SK-N-SH treated with all-trans-retinoic acid at 6 μM for 48 hours (cell line): ENCODE measurements at regions not wholly inside any gene's neighbourhood (a gene's known extent, or its start where the extent isn't known, plus 50 kb on each side); places are given as distances from the start of the nearest gene placed in this dataset.
"Not testable (repeated sequence)": the region's sequence is repeated elsewhere in the genome, so short reads cannot be mapped to it uniquely, and the experiment has no call there.

Experiments
- ATAC-seq: fragments of 200-7000 bp; cut with Tn5 transposase; 3 replicates; pipeline ENCODE4 v1.9.1; 2020; ENCODE audit warnings: mild to moderate bottlenecking, moderate library complexity
- ARNTL ChIP-seq: fragments of 450-650 bp; formaldehyde crosslinking; IDR thresholded peaks from 2 replicates; pipeline ENCODE4 v1.5.0; 2020; ENCODE audit warnings: low read depth, mild to moderate bottlenecking, moderate library complexity, borderline replicate concordance
- BACH2 ChIP-seq: fragments of 250-450 bp; sonication (Bioruptor Pico); IDR thresholded peaks from 2 replicates; pipeline ENCODE4 v1.9.0; 2021; ENCODE audit warnings: mild to moderate bottlenecking, borderline replicate concordance
- CREB5 ChIP-seq: fragments of 250-450 bp; sonication (Bioruptor Pico); IDR thresholded peaks from 2 replicates; pipeline ENCODE4 v1.5.1; 2020; ENCODE audit warnings: low read depth, mild to moderate bottlenecking, moderate library complexity
- CSDC2 ChIP-seq: fragments of 250-450 bp; sonication (Bioruptor Pico); IDR thresholded peaks from 2 replicates; pipeline ENCODE4 v1.5.0; 2020; ENCODE audit warnings: mild to moderate bottlenecking, moderate library complexity
- CSRNP3 ChIP-seq: fragments of 250-450 bp; sonication (Bioruptor Pico); IDR thresholded peaks from 2 replicates; pipeline ENCODE4 v1.5.1; 2021; ENCODE audit warnings: mild to moderate bottlenecking, moderate library complexity
- ESRRG ChIP-seq: fragments of 250-450 bp; sonication (Bioruptor Pico); IDR thresholded peaks from 2 replicates; pipeline ENCODE4 v1.6.1; 2021; ENCODE audit warnings: mild to moderate bottlenecking
- GLIS3 ChIP-seq: fragments of 250-450 bp; sonication (Bioruptor Pico); IDR thresholded peaks from 2 replicates; pipeline ENCODE4 v1.5.0; 2020; ENCODE audit warnings: mild to moderate bottlenecking, moderate library complexity
- ISL1 ChIP-seq: fragments of 250-450 bp; sonication (Bioruptor Pico); IDR thresholded peaks from 2 replicates; pipeline ENCODE4 v2.1.2; 2022; ENCODE audit warnings: mild to moderate bottlenecking, moderate library complexity
- OSR1 ChIP-seq: fragments of 250-450 bp; sonication (Bioruptor Pico); IDR thresholded peaks from 2 replicates; pipeline ENCODE4 v1.8.0; 2022; ENCODE audit warnings: moderate library complexity, mild to moderate bottlenecking, inconsistent platforms
- PPARA ChIP-seq: fragments of 250-450 bp; sonication (Bioruptor Pico); IDR thresholded peaks from 2 replicates; pipeline ENCODE4 v1.5.0; 2020; ENCODE audit warnings: mild to moderate bottlenecking, borderline replicate concordance
- RARB ChIP-seq: fragments of 250-450 bp; sonication (Bioruptor Pico); IDR thresholded peaks from 2 replicates; pipeline ENCODE4 v1.8.0; 2021; ENCODE audit warnings: mild to moderate bottlenecking, moderate library complexity
- SNAI2 ChIP-seq: fragments of 250-450 bp; sonication (Bioruptor Pico); IDR thresholded peaks from 2 replicates; pipeline ENCODE4 v1.5.0; 2020; ENCODE audit warnings: mild to moderate bottlenecking, moderate library complexity
- TCF4 ChIP-seq: fragments of 250-450 bp; sonication (Bioruptor Pico); IDR thresholded peaks from 2 replicates; pipeline ENCODE4 v1.8.0; 2021; ENCODE audit warnings: mild to moderate bottlenecking, moderate library complexity, borderline replicate concordance
- TOX ChIP-seq: fragments of 250-450 bp; sonication (Bioruptor Pico); IDR thresholded peaks from 2 replicates; pipeline ENCODE4 v1.8.0; 2021; ENCODE audit warnings: mild to moderate bottlenecking, moderate library complexity, borderline replicate concordance
- ZC3H10 ChIP-seq: fragments of 250-450 bp; sonication (Bioruptor Pico); IDR thresholded peaks from 2 replicates; pipeline ENCODE4 v1.5.1; 2021; ENCODE audit warnings: mild to moderate bottlenecking, moderate library complexity
- ZFP3 ChIP-seq: fragments of 250-450 bp; sonication (Bioruptor Pico); IDR thresholded peaks from 2 replicates; pipeline ENCODE4 v1.5.0; 2020; ENCODE audit warnings: mild to moderate bottlenecking, moderate library complexity
- ZNF565 ChIP-seq: fragments of 450-650 bp; formaldehyde crosslinking; conservative IDR thresholded peaks from 2 replicates; pipeline ENCODE4 v1.5.0; 2020; ENCODE audit warnings: low read depth, mild to moderate bottlenecking, moderate library complexity
- ZNF70 ChIP-seq: fragments of 450-650 bp; formaldehyde crosslinking; IDR thresholded peaks from 2 replicates; pipeline ENCODE4 v1.5.0; 2020; ENCODE audit warnings: mild to moderate bottlenecking, moderate library complexity
- ZNF8 ChIP-seq: fragments of 450-650 bp; formaldehyde crosslinking; IDR thresholded peaks from 2 replicates; pipeline ENCODE4 v1.5.0; 2020; ENCODE audit warnings: mild to moderate bottlenecking, moderate library complexity
- TF ChIP-seq, protein P1 (sequence below): fragments of 250-450 bp; sonication (Bioruptor Pico); IDR thresholded peaks from 2 replicates; pipeline ENCODE4 v1.8.0; 2021; ENCODE audit warnings: low read depth, mild to moderate bottlenecking, moderate library complexity, borderline replicate concordance
- TF ChIP-seq, protein P2 (sequence below): fragments of 250-450 bp; sonication (Bioruptor Pico); IDR thresholded peaks from 2 replicates; pipeline ENCODE4 v1.8.0; 2020; ENCODE audit warnings: mild to moderate bottlenecking, moderate library complexity, borderline replicate concordance

DNA sequence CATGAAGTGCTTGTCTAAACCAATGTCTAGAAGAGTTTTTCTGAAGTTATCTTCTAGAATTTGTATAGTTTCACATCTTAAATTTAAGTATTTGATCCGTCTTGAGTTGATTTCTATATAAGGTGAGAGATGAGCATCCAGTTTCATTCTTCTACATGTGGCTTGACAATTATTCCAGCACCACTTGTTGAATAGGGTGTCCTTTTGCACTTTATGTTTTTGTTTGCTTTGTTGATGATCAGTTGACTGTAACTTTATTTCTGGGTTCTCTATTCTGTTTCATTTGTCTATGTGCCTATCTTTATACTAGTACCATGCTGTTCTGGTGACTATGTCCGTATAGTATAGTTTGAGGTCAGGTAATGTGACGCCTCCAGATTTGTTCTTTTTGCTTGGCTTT lies 426.6 kb upstream of the CHRM2 start:
- TF ChIP-seq SNAI2 = no peak
- TF ChIP-seq ZNF8 = no peak
- TF ChIP-seq, protein P1, sequence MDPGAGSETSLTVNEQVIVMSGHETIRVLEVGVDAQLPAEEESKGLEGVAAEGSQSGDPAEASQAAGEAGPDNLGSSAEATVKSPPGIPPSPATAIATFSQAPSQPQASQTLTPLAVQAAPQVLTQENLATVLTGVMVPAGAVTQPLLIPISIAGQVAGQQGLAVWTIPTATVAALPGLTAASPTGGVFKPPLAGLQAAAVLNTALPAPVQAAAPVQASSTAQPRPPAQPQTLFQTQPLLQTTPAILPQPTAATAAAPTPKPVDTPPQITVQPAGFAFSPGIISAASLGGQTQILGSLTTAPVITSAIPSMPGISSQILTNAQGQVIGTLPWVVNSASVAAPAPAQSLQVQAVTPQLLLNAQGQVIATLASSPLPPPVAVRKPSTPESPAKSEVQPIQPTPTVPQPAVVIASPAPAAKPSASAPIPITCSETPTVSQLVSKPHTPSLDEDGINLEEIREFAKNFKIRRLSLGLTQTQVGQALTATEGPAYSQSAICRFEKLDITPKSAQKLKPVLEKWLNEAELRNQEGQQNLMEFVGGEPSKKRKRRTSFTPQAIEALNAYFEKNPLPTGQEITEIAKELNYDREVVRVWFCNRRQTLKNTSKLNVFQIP = no peak
- no peak for TF ChIP-seq TCF4 (CRISPR knock-in tag)
- TF ChIP-seq PPARA = no peak
- TF ChIP-seq OSR1 = no peak
- no peak for TF ChIP-seq ZC3H10 (CRISPR knock-in tag)
- TF ChIP-seq GLIS3 (CRISPR knock-in tag) = no peak
- TF ChIP-seq CSDC2 = no peak
- no peak for TF ChIP-seq TOX (CRISPR knock-in tag)
- ATAC-seq = no peak

GRCh38 chr7:136431736-136432135 lies 436.7 kb upstream of the CHRM2 start:
- ATAC-seq = not testable (repeated sequence)

- TF ChIP-seq GLIS3 (CRISPR knock-in tag) (no peak), TCF4 (CRISPR knock-in tag) (no peak), RARB (CRISPR knock-in tag) (no peak), ZC3H10 (CRISPR knock-in tag) (no peak), CSDC2 (no peak), ISL1 (no peak), ARNTL (CRISPR knock-in tag) (no peak), ZNF8 (no peak), ESRRG (CRISPR knock-in tag) (no peak), CREB5 (CRISPR knock-in tag) (no peak), ZFP3 (CRISPR knock-in tag) (no peak), ZNF70 (CRISPR knock-in tag) (no peak), CSRNP3 (no peak), SNAI2 (no peak), BACH2 (no peak), ZNF565 (CRISPR knock-in tag) (no peak)
- TF ChIP-seq, protein P1 = no peak
- TF ChIP-seq, protein P2, sequence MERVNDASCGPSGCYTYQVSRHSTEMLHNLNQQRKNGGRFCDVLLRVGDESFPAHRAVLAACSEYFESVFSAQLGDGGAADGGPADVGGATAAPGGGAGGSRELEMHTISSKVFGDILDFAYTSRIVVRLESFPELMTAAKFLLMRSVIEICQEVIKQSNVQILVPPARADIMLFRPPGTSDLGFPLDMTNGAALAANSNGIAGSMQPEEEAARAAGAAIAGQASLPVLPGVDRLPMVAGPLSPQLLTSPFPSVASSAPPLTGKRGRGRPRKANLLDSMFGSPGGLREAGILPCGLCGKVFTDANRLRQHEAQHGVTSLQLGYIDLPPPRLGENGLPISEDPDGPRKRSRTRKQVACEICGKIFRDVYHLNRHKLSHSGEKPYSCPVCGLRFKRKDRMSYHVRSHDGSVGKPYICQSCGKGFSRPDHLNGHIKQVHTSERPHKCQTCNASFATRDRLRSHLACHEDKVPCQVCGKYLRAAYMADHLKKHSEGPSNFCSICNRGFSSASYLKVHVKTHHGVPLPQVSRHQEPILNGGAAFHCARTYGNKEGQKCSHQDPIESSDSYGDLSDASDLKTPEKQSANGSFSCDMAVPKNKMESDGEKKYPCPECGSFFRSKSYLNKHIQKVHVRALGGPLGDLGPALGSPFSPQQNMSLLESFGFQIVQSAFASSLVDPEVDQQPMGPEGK (CRISPR knock-in tag) = no peak
- ATAC-seq = no peak
These were observed 444.4 kb upstream of the CHRM2 start for GRCh38 chr7:136424058-136424457.

- not testable (repeated sequence) for ATAC-seq
These were observed 442.6 kb upstream of the MTPN start for GRCh38 chr7:136419740-136420139.

- TF ChIP-seq ARNTL (CRISPR knock-in tag) (no peak), CSDC2 (no peak), PPARA (no peak), RARB (CRISPR knock-in tag) (no peak), ZNF8 (no peak), TOX (CRISPR knock-in tag) (no peak), TCF4 (CRISPR knock-in tag) (no peak), ZC3H10 (CRISPR knock-in tag) (no peak), GLIS3 (CRISPR knock-in tag) (no peak), ESRRG (CRISPR knock-in tag) (no peak), OSR1 (no peak), BACH2 (no peak)
- no peak for ATAC-seq
These were observed 435.8 kb upstream of the MTPN start for GRCh38 chr7:136412952-136413351.
